Neural progenitor cell (in vitro differentiated cells): ENCODE measurements at regions not wholly inside any gene's neighbourhood (a gene's known extent, or its start where the extent isn't known, plus 50 kb on each side); places are given as distances from the start of the nearest gene placed in this dataset.

ENCODE experiments used
- DNase-seq: peaks from one replicate; pipeline ENCODE4 v3.0.0-alpha.2; 2016; ENCODE audit warnings: low spot score
- H2AFZ ChIP-seq: fragments of 200-600 bp; sonication (generic); replicated peaks from 2 replicates; pipeline ENCODE4 v1.6.1; 2016; ENCODE audit warnings: antibody characterized with exemption
- H3F3A ChIP-seq: fragments of 200-600 bp; sonication (generic); 2 replicates; pipeline ENCODE4 v1.6.1; 2016; ENCODE audit warnings: antibody characterized with exemption, low read depth
- H3K27ac ChIP-seq: fragments of 200-600 bp; sonication (generic); 2 replicates; pipeline ENCODE4 v1.5.1; 2016; ENCODE audit warnings: mild to moderate bottlenecking
- H3K27me3 ChIP-seq: fragments of 200-600 bp; sonication (generic); 2 replicates; pipeline ENCODE4 v1.6.1; 2016; ENCODE audit warnings: mild to moderate bottlenecking, moderate library complexity
- H3K36me3 ChIP-seq: fragments of 200-600 bp; sonication (generic); 2 replicates; pipeline ENCODE4 v1.5.1; 2016
- H3K4me1 ChIP-seq: fragments of 200-600 bp; sonication (generic); 2 replicates; pipeline ENCODE4 v1.6.1; 2016; ENCODE audit warnings: mixed run types
- H3K4me2 ChIP-seq: fragments of 200-600 bp; sonication (generic); 2 replicates; pipeline ENCODE4 v1.6.1; 2016
- H3K4me3 ChIP-seq: fragments of 200-600 bp; sonication (generic); 2 replicates; pipeline ENCODE4 v1.5.1; 2016
- H3K79me2 ChIP-seq: fragments of 200-600 bp; sonication (generic); 2 replicates; pipeline ENCODE4 v1.6.1; 2016; ENCODE audit warnings: low read depth
- H3K9ac ChIP-seq: fragments of 200-600 bp; sonication (generic); 2 replicates; pipeline ENCODE4 v1.6.1; 2016
- H3K9me3 ChIP-seq: fragments of 200-600 bp; sonication (generic); 2 replicates; pipeline ENCODE4 v1.5.1; 2016; ENCODE audit warnings: low read depth
- H4K20me1 ChIP-seq: fragments of 200-600 bp; sonication (generic); 2 replicates; pipeline ENCODE4 v1.6.1; 2016; ENCODE audit warnings: low read depth
- H3K27ac Mint-ChIP-seq: 3 replicates; pipeline ENCODE4 v1.8.0; 2021; ENCODE audit warnings: mixed read lengths
- H3K27me3 Mint-ChIP-seq: 2 replicates; pipeline ENCODE4 v1.8.0; 2022; ENCODE audit warnings: low read depth, mild to moderate bottlenecking, inconsistent platforms, moderate library complexity, mixed read lengths; ENCODE audit not compliant: insufficient read depth
- H3K36me3 Mint-ChIP-seq: 3 replicates; pipeline ENCODE4 v1.8.0; 2021; ENCODE audit warnings: mixed read lengths
- H3K4me1 Mint-ChIP-seq: 3 replicates; pipeline ENCODE4 v1.8.0; 2021; ENCODE audit warnings: mixed read lengths
- H3K4me3 Mint-ChIP-seq: 3 replicates; pipeline ENCODE4 v1.8.0; 2021; ENCODE audit warnings: mild to moderate bottlenecking, moderate library complexity, mixed read lengths
- H3K9me3 Mint-ChIP-seq: 3 replicates; pipeline ENCODE4 v1.8.0; 2020; ENCODE audit warnings: mixed read lengths
- CTCF ChIP-seq: fragments of 200-600 bp; sonication (generic); IDR thresholded peaks from 2 replicates; pipeline ENCODE4 v1.5.1; 2017; ENCODE audit warnings: antibody characterized with exemption, mild to moderate bottlenecking
- EZH2 ChIP-seq: fragments of 200-600 bp; sonication (generic); IDR thresholded peaks from 2 replicates; pipeline ENCODE4 v1.6.1; 2017; ENCODE audit warnings: antibody characterized with exemption, mild to moderate bottlenecking, moderate library complexity
- EZH2phosphoT487 ChIP-seq: fragments of 200-600 bp; sonication (generic); IDR thresholded peaks from 2 replicates; pipeline ENCODE4 v1.6.1; 2017; ENCODE audit warnings: antibody characterized with exemption

DNA sequence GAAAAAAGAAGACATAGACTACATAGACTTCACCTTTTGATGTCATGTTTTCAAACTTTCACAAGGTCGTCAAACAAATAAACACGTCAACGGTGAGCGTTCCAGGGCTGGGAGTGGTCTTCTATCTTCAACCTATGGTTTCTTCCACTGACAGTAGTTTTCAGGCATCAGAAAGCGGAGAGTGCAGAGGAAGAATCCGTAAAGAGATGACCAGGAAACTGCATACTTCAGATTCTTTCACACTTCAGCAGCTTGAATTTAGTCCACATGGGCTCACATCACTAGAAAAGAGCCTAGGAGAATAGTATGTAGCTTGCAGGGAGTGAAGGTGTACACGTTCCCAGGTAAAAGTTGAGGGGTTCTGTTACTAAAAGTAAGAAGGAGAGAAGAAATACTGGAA lies 58.5 kb downstream of the NPY1R start:
- H3K79me2 ChIP-seq = no peaks in the 10 kb centered on the region
- H3K4me1 ChIP-seq = no peaks in the 10 kb centered on the region
- Mint-ChIP-seq H3K27me3 (peaks cover 2% of the 10 kb centered on the region), H3K36me3 (no peaks in the 10 kb centered on the region), H3K4me3 (no peak overlapping the region), H3K9me3 (no peaks in the 10 kb centered on the region), H3K4me1 (no peaks in the 10 kb centered on the region), H3K27ac (no peak overlapping the region)
- no peaks in the 10 kb centered on the region for H3K9me3 ChIP-seq
- H3K4me3 ChIP-seq = no peak overlapping the region
- no peak overlapping the region for H3K27ac ChIP-seq
- H3K27me3 ChIP-seq = no peaks in the 10 kb centered on the region
- H3K4me2 ChIP-seq = no peak overlapping the region
- no peaks in the 10 kb centered on the region for H4K20me1 ChIP-seq
- no peaks in the 10 kb centered on the region for H3F3A ChIP-seq
- no peak overlapping the region for H3K9ac ChIP-seq
- H3K36me3 ChIP-seq = no peaks in the 10 kb centered on the region
- peak overlapping the region; percentile 43 for H2AFZ ChIP-seq
- TF ChIP-seq EZH2 (no peak), EZH2phosphoT487 (no peak), CTCF (no peak)
- no peak for DNase-seq

GRCh38 chr4:163273203-163273602 lies 59.2 kb downstream of the NPY1R start:
- Histone ChIP-seq H3K9me3 (no peaks in the 10 kb centered on the region), H4K20me1 (no peaks in the 10 kb centered on the region), H3K9ac (no peak overlapping the region), H3K27me3 (no peaks in the 10 kb centered on the region), H3K4me3 (no peak overlapping the region), H3K27ac (no peak overlapping the region), H3K36me3 (no peaks in the 10 kb centered on the region), H3K4me1 (no peaks in the 10 kb centered on the region), H3K4me2 (no peak overlapping the region), H2AFZ (no peak overlapping the region), H3F3A (no peaks in the 10 kb centered on the region), H3K79me2 (no peaks in the 10 kb centered on the region)
- Mint-ChIP-seq H3K4me3 (no peak overlapping the region), H3K36me3 (no peaks in the 10 kb centered on the region), H3K9me3 (no peaks in the 10 kb centered on the region), H3K27me3 (peaks cover 2% of the 10 kb centered on the region), H3K4me1 (no peaks in the 10 kb centered on the region), H3K27ac (no peak overlapping the region)
- TF ChIP-seq EZH2phosphoT487 (no peak), CTCF (no peak), EZH2 (no peak)
- DNase-seq = no peak

- no peaks in the 10 kb centered on the region for H3K9me3 ChIP-seq
- no peaks in the 10 kb centered on the region for H3K27me3 ChIP-seq
- H3F3A ChIP-seq = no peaks in the 10 kb centered on the region
- H3K4me2 ChIP-seq = no peak overlapping the region
- Mint-ChIP-seq H3K36me3 (no peaks in the 10 kb centered on the region), H3K9me3 (no peaks in the 10 kb centered on the region), H3K4me1 (no peaks in the 10 kb centered on the region), H3K4me3 (no peak overlapping the region), H3K27me3 (peaks cover 2% of the 10 kb centered on the region), H3K27ac (no peak overlapping the region)
- H3K27ac ChIP-seq = no peak overlapping the region
- no peak overlapping the region for H3K9ac ChIP-seq
- no peaks in the 10 kb centered on the region for H4K20me1 ChIP-seq
- TF ChIP-seq EZH2phosphoT487 (no peak), EZH2 (no peak), CTCF (no peak)
- H2AFZ ChIP-seq = no peak overlapping the region
- H3K4me1 ChIP-seq = no peaks in the 10 kb centered on the region
- DNase-seq = no peak
- no peaks in the 10 kb centered on the region for H3K36me3 ChIP-seq
- no peak overlapping the region for H3K4me3 ChIP-seq
- no peaks in the 10 kb centered on the region for H3K79me2 ChIP-seq
Observed at GRCh38 chr4:163271555-163272127, 60.8 kb downstream of the NPY1R start.
